OCI-LY3 (cell line): ENCODE measurements at regions not wholly inside any gene's neighbourhood (a gene's known extent, or its start where the extent isn't known, plus 50 kb on each side); places are given as distances from the start of the nearest gene placed in this dataset.

ENCODE experiments used
- EZH2phosphoT487 ChIP-seq: fragments of 200-600 bp; shearing (Covaris generic); IDR thresholded peaks from 2 replicates; pipeline ENCODE4 v1.6.1; 2018; ENCODE audit warnings: antibody characterized with exemption, mixed run types, low read depth
- TF ChIP-seq, protein P1 (sequence below): fragments of 200-600, 300-600 bp; sonication (generic); IDR thresholded peaks from 2 replicates; pipeline ENCODE4 v1.5.1; 2014; ENCODE audit warnings: antibody characterized with exemption, low read length, low read depth

- TF ChIP-seq, protein P1, sequence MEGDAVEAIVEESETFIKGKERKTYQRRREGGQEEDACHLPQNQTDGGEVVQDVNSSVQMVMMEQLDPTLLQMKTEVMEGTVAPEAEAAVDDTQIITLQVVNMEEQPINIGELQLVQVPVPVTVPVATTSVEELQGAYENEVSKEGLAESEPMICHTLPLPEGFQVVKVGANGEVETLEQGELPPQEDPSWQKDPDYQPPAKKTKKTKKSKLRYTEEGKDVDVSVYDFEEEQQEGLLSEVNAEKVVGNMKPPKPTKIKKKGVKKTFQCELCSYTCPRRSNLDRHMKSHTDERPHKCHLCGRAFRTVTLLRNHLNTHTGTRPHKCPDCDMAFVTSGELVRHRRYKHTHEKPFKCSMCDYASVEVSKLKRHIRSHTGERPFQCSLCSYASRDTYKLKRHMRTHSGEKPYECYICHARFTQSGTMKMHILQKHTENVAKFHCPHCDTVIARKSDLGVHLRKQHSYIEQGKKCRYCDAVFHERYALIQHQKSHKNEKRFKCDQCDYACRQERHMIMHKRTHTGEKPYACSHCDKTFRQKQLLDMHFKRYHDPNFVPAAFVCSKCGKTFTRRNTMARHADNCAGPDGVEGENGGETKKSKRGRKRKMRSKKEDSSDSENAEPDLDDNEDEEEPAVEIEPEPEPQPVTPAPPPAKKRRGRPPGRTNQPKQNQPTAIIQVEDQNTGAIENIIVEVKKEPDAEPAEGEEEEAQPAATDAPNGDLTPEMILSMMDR = no peak
- no peak for TF ChIP-seq EZH2phosphoT487
Measured at GRCh38 chr4:124330045-124330444, 382.5 kb downstream of the ANKRD50 start.
